ENCODE measurements at regions not wholly inside any gene's neighbourhood (a gene's known extent, or its start where the extent isn't known, plus 50 kb on each side); places are given as distances from the start of the nearest gene placed in this dataset.

- no peak for DNase-seq
- H3K4me3 ChIP-seq, result no peak overlapping the region
- TF ChIP-seq, protein P1, sequence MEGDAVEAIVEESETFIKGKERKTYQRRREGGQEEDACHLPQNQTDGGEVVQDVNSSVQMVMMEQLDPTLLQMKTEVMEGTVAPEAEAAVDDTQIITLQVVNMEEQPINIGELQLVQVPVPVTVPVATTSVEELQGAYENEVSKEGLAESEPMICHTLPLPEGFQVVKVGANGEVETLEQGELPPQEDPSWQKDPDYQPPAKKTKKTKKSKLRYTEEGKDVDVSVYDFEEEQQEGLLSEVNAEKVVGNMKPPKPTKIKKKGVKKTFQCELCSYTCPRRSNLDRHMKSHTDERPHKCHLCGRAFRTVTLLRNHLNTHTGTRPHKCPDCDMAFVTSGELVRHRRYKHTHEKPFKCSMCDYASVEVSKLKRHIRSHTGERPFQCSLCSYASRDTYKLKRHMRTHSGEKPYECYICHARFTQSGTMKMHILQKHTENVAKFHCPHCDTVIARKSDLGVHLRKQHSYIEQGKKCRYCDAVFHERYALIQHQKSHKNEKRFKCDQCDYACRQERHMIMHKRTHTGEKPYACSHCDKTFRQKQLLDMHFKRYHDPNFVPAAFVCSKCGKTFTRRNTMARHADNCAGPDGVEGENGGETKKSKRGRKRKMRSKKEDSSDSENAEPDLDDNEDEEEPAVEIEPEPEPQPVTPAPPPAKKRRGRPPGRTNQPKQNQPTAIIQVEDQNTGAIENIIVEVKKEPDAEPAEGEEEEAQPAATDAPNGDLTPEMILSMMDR (IDR thresholded peaks at IDR 0.05), result no peak
- TF ChIP-seq POLR2A (IDR thresholded peaks at IDR 0.05), result no peak
- no peaks in the 10 kb centered on the region for H3K36me3 ChIP-seq
- no peaks in the 10 kb centered on the region for H3K9me3 ChIP-seq
- intact Hi-C loops (cut with DNase I), result no loop called here
- peaks cover 16 to 46% (median 21%) of the 10 kb centered on the region in 3 donors for H3K4me1 ChIP-seq
- H3K27ac ChIP-seq, result no peak overlapping the region
- H3K27me3 ChIP-seq, result peaks cover 0 to 21% (median 0%) of the 10 kb centered on the region in 4 donors
These were observed 107.4 kb downstream of the DLL1 start for GRCh38 chr6:170183521-170183920.

- Histone ChIP-seq H3K27me3 (peaks cover 0 to 24% (median 0%) of the 10 kb centered on the region in 4 donors), H3K36me3 (no peaks in the 10 kb centered on the region), H3K9me3 (no peaks in the 10 kb centered on the region), H3K27ac (no peak overlapping the region), H3K4me1 (peaks cover 18 to 46% (median 27%) of the 10 kb centered on the region in 3 donors), H3K4me3 (no peak overlapping the region)
- DNase-seq, result no peak
- intact Hi-C loops (cut with DNase I), result no loop called here
- TF ChIP-seq, protein P1 (IDR thresholded peaks at IDR 0.05), result no peak
- TF ChIP-seq POLR2A (IDR thresholded peaks at IDR 0.05), result no peak
- WGBS, 2 donors, result 94 to 95% methylated on average over 10 of the region's 10 CpGs
These were observed 108.1 kb downstream of the DLL1 start for GRCh38 chr6:170182781-170183120.

GRCh38 chr6:170182093-170182780 is 108.6 kb downstream of the DLL1 start:
- Histone ChIP-seq H3K27me3 (peaks cover 0 to 29% (median 0%) of the 10 kb centered on the region in 4 donors), H3K27ac (no peak overlapping the region), H3K9me3 (no peaks in the 10 kb centered on the region), H3K36me3 (no peaks in the 10 kb centered on the region), H3K4me1 (peaks cover 17 to 46% (median 27%) of the 10 kb centered on the region in 3 donors), H3K4me3 (no peak overlapping the region)
- TF ChIP-seq, protein P1 (IDR thresholded peaks at IDR 0.05), result no peak
- TF ChIP-seq POLR2A (IDR thresholded peaks at IDR 0.05), result no peak
- no peak for DNase-seq
- intact Hi-C loops (cut with DNase I), result no loop called here
- WGBS, 2 donors, result 54 to 66% methylated on average over 18 of the region's 19 CpGs

GRCh38 chr6:170181338-170181690 is 109.6 kb downstream of the DLL1 start:
- Histone ChIP-seq H3K4me1 (peaks cover 8 to 37% (median 20%) of the 10 kb centered on the region in 3 donors), H3K27ac (no peak overlapping the region), H3K4me3 (no peak overlapping the region), H3K27me3 (peaks cover 0 to 29% (median 0%) of the 10 kb centered on the region in 4 donors), H3K36me3 (no peaks in the 10 kb centered on the region), H3K9me3 (no peaks in the 10 kb centered on the region)
- WGBS, 2 donors, result 90 to 92% methylated on average over 2 to 3 of the region's 5 CpGs
- DNase-seq, result no peak
- intact Hi-C loops (cut with DNase I), result no loop called here
- TF ChIP-seq, protein P1 (IDR thresholded peaks at IDR 0.05), result no peak
- no peak for TF ChIP-seq POLR2A (IDR thresholded peaks at IDR 0.05)

- H3K9me3 ChIP-seq, result no peaks in the 10 kb centered on the region
- WGBS, 2 donors, result 86 to 88% methylated on average over 9 to 16 of the region's 23 CpGs
- H3K27me3 ChIP-seq, result peaks cover 0 to 29% (median 0%) of the 10 kb centered on the region in 4 donors
- TF ChIP-seq, protein P1 (IDR thresholded peaks at IDR 0.05), result no peak
- TF ChIP-seq POLR2A (IDR thresholded peaks at IDR 0.05), result no peak
- H3K4me1 ChIP-seq, result peaks cover 7 to 32% (median 14%) of the 10 kb centered on the region in 3 donors
- no peaks in the 10 kb centered on the region for H3K36me3 ChIP-seq
- DNase-seq, result no peak
- intact Hi-C loops (cut with DNase I), result no loop called here
- no peak overlapping the region for H3K27ac ChIP-seq
- H3K4me3 ChIP-seq, result no peak overlapping the region
These were observed 110.1 kb downstream of the DLL1 start for GRCh38 chr6:170180671-170181337.
